HEK293 (cell line): ENCODE measurements at regions not wholly inside any gene's neighbourhood (a gene's known extent, or its start where the extent isn't known, plus 50 kb on each side); places are given as distances from the start of the nearest gene placed in this dataset.

ENCODE experiments used
- CTCF ChIA-PET: fragments of 350-600 bp; formaldehyde crosslinking; extraction: SDS; loops from one replicate; lab custom pipeline; 2021; ENCODE audit warnings: antibody characterized with exemption; lab: Yijun Ruan, JAX
- POLR2A ChIA-PET: fragments of 300-600 bp; formaldehyde crosslinking; extraction: SDS; loops from one replicate; lab custom pipeline; 2020; ENCODE audit warnings: antibody characterized with exemption, inconsistent platforms; lab: Yijun Ruan, JAX
- H3K27ac ChIP-seq: fragments of 200-500 bp; sonication (Bioruptor generic); 2 replicates; pipeline ENCODE4 v1.5.1; 2014; ENCODE audit warnings: low read depth, low read length, control low read depth, inconsistent platforms; ENCODE audit errors: extremely low read depth
- H3K36me3 ChIP-seq, 2 experiments: fragments of 200-500 bp in 1 of 2; sonication (Bioruptor generic) in 1 of 2; 1 replicate in 1 of 2; 2 replicates in 1 of 2; pipeline ENCODE4 v1.5.1; 2014 to 2017; ENCODE audit warnings: inconsistent platforms in 2 of 2, low read length in 2 of 2; ENCODE audit not compliant: control insufficient read depth in 2 of 2, insufficient read depth in 1 of 2
- H3K4me1 ChIP-seq: fragments of 200-500 bp; sonication (Bioruptor generic); 2 replicates; pipeline ENCODE4 v1.5.1; 2014; ENCODE audit warnings: mild to moderate bottlenecking, low read length, inconsistent platforms; ENCODE audit not compliant: control insufficient read depth, insufficient read depth
- H3K4me3 ChIP-seq: 2 replicates; pipeline ENCODE4 v1.5.1; 2011; ENCODE audit warnings: low read depth, mild to moderate bottlenecking, control low read depth, low read length, moderate library complexity
- H3K9me3 ChIP-seq: fragments of 200-500 bp; sonication (Bioruptor generic); 2 replicates; pipeline ENCODE4 v1.5.1; 2014; ENCODE audit warnings: low read depth, low read length, inconsistent platforms; ENCODE audit not compliant: control insufficient read depth, insufficient read depth
- ZFP3 ChIP-seq: fragments of 450-650 bp; formaldehyde crosslinking; IDR thresholded peaks from 2 replicates; pipeline ENCODE4 v1.5.1; 2016; ENCODE audit warnings: low read depth, missing biosample characterization, missing genetic modification characterization
- ZNF140 ChIP-seq: fragments of 450-650 bp; formaldehyde crosslinking; IDR thresholded peaks from 2 replicates; pipeline ENCODE4 v1.5.1; 2016; ENCODE audit warnings: missing biosample characterization, missing genetic modification characterization
- ZNF184 ChIP-seq: fragments of 450-650 bp; IDR thresholded peaks from 2 replicates; pipeline ENCODE4 v1.5.1; 2018; ENCODE audit warnings: missing biosample characterization, mild to moderate bottlenecking, missing genetic modification characterization
- ZNF202 ChIP-seq: fragments of 450-650 bp; formaldehyde crosslinking; IDR thresholded peaks from 2 replicates; pipeline ENCODE4 v1.5.1; 2016; ENCODE audit warnings: missing biosample characterization, missing genetic modification characterization, borderline replicate concordance
- ZNF211 ChIP-seq: fragments of 450-650 bp; formaldehyde crosslinking; IDR thresholded peaks from 2 replicates; pipeline ENCODE4 v1.5.1; 2016; ENCODE audit warnings: low read depth, missing biosample characterization, missing genetic modification characterization
- ZNF221 ChIP-seq: fragments of 450-650 bp; formaldehyde crosslinking; IDR thresholded peaks from 2 replicates; pipeline ENCODE4 v1.5.1; 2017; ENCODE audit warnings: missing biosample characterization, missing genetic modification characterization, borderline replicate concordance
- ZNF366 ChIP-seq: fragments of 450-650 bp; formaldehyde crosslinking; conservative IDR thresholded peaks from 2 replicates; pipeline ENCODE4 v1.5.1; 2016; ENCODE audit warnings: missing biosample characterization, missing genetic modification characterization
- ZNF391 ChIP-seq: fragments of 450-650 bp; formaldehyde crosslinking; IDR thresholded peaks from 2 replicates; pipeline ENCODE4 v1.5.1; 2016; ENCODE audit warnings: low read depth, missing biosample characterization, missing genetic modification characterization, borderline replicate concordance
- ZNF48 ChIP-seq: fragments of 450-650 bp; formaldehyde crosslinking; IDR thresholded peaks from 2 replicates; pipeline ENCODE4 v1.5.1; 2016; ENCODE audit warnings: missing biosample characterization, missing genetic modification characterization
- ZNF571 ChIP-seq: fragments of 450-650 bp; formaldehyde crosslinking; IDR thresholded peaks from 2 replicates; pipeline ENCODE4 v1.5.0; 2017; ENCODE audit warnings: missing biosample characterization, missing genetic modification characterization
- ZNF585B ChIP-seq: fragments of 450-650 bp; formaldehyde crosslinking; IDR thresholded peaks from 2 replicates; pipeline ENCODE4 v1.5.1; 2016; ENCODE audit warnings: missing biosample characterization, missing genetic modification characterization
- ZNF621 ChIP-seq: fragments of 450-650 bp; formaldehyde crosslinking; IDR thresholded peaks from 2 replicates; pipeline ENCODE4 v1.5.1; 2017; ENCODE audit warnings: missing biosample characterization, missing genetic modification characterization
- TF ChIP-seq, protein P1 (sequence below): fragments of 450-650 bp; formaldehyde crosslinking; IDR thresholded peaks from 2 replicates; pipeline ENCODE4 v1.5.1; 2016; ENCODE audit warnings: missing biosample characterization, missing genetic modification characterization
- TF ChIP-seq, protein P2 (sequence below): fragments of 450-650 bp; formaldehyde crosslinking; conservative IDR thresholded peaks from 2 replicates; pipeline ENCODE4 v1.5.1; 2016; ENCODE audit warnings: low read depth, missing biosample characterization, missing genetic modification characterization

DNA sequence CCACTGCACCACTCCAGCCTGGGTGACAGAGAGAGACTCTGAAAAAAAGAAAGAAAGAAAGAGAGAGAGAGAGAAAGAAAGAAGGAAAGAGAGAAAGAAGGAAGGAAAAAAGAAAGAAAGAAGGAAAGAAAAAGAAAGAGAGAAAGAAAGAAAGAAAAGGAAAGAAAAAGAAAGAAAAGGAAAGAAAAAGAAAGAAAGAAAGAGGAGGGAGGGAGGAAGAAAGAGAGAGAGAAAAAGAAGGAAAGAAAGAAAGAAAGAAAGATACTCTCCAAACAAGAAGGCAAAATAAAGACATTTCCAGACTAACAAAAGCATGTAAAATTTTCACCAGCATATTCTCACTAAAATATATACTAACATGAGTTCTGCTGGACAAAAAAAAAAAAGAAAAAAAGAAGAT lies 228.7 kb downstream of the DPH6 start:
- Histone ChIP-seq H3K4me1 (0 out of 2 replicates have a peak, but pooled peaks cover 1% of the 10 kb centered on the region), H3K36me3 (no peaks in the 10 kb centered on the region), H3K4me3 (no peak overlapping the region), H3K27ac (no peak overlapping the region), H3K9me3 (no peaks in the 10 kb centered on the region)
- no peak for TF ChIP-seq ZNF211 (tag by site-specific recombination)
- peak; percentile 70 for TF ChIP-seq ZNF366 (tag by site-specific recombination)
- TF ChIP-seq ZNF202 (tag by site-specific recombination) = no peak
- TF ChIP-seq, protein P1, sequence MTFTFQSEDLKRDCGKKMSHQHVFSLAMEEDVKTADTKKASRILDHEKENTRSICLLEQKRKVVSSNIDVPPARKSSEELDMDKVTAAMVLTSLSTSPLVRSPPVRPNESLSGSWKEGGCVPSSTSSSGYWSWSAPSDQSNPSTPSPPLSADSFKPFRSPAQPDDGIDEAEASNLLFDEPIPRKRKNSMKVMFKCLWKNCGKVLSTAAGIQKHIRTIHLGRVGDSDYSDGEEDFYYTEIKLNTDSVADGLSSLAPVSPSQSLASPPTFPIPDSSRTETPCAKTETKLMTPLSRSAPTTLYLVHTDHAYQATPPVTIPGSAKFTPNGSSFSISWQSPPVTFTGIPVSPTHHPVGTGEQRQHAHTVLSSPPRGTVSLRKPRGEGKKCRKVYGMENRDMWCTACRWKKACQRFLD = no peak
- ChIA-PET POLR2A (no interaction called here), CTCF (no interaction called here)

DNA sequence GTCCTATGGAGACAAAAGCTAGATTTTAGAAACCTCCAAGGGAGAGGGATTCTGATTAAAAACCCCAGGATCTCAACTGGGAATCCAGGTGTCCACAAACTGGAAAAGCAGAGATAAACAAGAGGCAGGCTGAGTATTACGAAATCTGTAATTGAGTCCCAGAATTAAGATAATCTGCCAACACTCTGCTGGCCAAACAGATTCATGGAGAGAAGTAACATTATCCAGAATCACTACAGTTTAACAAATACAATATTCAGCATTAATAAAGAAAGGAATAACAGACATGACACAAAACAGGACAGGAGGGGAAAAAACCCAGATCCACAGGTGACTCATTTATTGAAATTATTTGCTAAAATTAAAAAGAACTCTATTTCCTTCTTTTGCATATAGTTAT lies 227.2 kb upstream of the NANOGP8 start:
- H3K27ac ChIP-seq = no peak overlapping the region
- CTCF ChIA-PET = no interaction called here
- POLR2A ChIA-PET = no interaction called here
- no peak overlapping the region for H3K4me3 ChIP-seq
- H3K9me3 ChIP-seq = no peaks in the 10 kb centered on the region
- peaks cover 9% of the 10 kb centered on the region for H3K4me1 ChIP-seq
- no peaks in the 10 kb centered on the region for H3K36me3 ChIP-seq
- TF ChIP-seq ZNF184 (tag by site-specific recombination) (no peak), ZNF48 (tag by site-specific recombination) (no peak)

DNA sequence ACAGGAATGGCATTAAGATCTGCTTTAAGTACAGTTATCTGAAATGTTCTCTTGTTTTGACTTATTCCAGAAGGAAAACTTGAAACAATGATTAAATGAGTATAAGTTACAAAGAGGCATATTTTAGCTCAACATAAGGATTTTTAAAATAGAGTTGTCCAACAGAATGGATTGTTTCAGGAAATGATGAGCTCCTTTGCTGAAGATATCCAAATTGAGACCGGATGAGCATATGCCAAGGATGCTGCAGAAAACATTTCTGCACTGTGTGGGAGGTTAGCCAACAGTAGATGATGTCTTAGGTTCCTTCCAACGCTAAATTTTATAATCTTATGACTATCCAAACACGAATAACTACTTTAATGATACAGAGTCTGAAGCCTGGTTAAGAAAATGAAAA lies 226.5 kb upstream of the NANOGP8 start:
- TF ChIP-seq ZNF391 (no peak), ZNF571 (tag by site-specific recombination) (no peak), ZNF621 (no peak), ZNF140 (tag by site-specific recombination) (no peak), ZNF48 (tag by site-specific recombination) (no peak), ZFP3 (tag by site-specific recombination) (no peak), ZNF221 (tag by site-specific recombination) (no peak)
- TF ChIP-seq, protein P2, sequence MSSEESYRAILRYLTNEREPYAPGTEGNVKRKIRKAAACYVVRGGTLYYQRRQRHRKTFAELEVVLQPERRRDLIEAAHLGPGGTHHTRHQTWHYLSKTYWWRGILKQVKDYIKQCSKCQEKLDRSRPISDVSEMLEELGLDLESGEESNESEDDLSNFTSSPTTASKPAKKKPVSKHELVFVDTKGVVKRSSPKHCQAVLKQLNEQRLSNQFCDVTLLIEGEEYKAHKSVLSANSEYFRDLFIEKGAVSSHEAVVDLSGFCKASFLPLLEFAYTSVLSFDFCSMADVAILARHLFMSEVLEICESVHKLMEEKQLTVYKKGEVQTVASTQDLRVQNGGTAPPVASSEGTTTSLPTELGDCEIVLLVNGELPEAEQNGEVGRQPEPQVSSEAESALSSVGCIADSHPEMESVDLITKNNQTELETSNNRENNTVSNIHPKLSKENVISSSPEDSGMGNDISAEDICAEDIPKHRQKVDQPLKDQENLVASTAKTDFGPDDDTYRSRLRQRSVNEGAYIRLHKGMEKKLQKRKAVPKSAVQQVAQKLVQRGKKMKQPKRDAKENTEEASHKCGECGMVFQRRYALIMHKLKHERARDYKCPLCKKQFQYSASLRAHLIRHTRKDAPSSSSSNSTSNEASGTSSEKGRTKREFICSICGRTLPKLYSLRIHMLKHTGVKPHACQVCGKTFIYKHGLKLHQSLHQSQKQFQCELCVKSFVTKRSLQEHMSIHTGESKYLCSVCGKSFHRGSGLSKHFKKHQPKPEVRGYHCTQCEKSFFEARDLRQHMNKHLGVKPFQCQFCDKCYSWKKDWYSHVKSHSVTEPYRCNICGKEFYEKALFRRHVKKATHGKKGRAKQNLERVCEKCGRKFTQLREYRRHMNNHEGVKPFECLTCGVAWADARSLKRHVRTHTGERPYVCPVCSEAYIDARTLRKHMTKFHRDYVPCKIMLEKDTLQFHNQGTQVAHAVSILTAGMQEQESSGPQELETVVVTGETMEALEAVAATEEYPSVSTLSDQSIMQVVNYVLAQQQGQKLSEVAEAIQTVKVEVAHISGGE (tag by site-specific recombination) = no peak
- peaks cover 16% of the 10 kb centered on the region for H3K4me1 ChIP-seq
- POLR2A ChIA-PET = no interaction called here
- no peaks in the 10 kb centered on the region for H3K36me3 ChIP-seq
- no peak overlapping the region for H3K27ac ChIP-seq
- H3K4me3 ChIP-seq = no peak overlapping the region
- no peaks in the 10 kb centered on the region for H3K9me3 ChIP-seq
- CTCF ChIA-PET = no interaction called here

DNA sequence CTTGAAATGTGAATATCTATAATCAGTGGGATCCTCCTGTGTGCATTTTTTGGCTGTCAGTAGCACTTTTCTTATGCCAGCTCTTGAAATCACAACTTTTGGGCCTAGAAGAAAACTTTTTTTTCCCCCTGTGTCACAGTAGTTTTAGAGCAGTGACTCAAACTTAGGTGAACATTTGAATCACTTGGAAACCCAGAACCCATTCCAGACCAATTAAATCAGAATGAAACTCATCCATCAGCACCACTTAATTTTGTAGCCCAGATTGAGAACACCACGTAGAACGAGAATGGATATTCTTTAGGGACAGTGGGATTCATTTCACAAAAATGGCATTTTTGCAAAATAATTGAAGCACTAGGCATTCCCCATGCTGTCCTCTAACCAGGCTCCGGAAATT lies 224.8 kb upstream of the NANOGP8 start:
- no peaks in the 10 kb centered on the region for H3K9me3 ChIP-seq
- H3K4me1 ChIP-seq = peaks cover 19% of the 10 kb centered on the region
- no peaks in the 10 kb centered on the region for H3K36me3 ChIP-seq
- ChIA-PET CTCF (interaction anchor here (1.0 kb wide), 1 partner anchor 9 kb away, joined by 3 read pairs; no protein-coding TSS in a partner anchor), POLR2A (no interaction called here)
- no peak for TF ChIP-seq ZNF585B (tag by site-specific recombination)
- no peak overlapping the region for H3K4me3 ChIP-seq
- no peak overlapping the region for H3K27ac ChIP-seq
